AG04450 (cell line): ENCODE measurements at regions not wholly inside any gene's neighbourhood (a gene's known extent, or its start where the extent isn't known, plus 50 kb on each side); places are given as distances from the start of the nearest gene placed in this dataset.

ENCODE experiments used
- CTCF ChIA-PET: fragments of 300-600, 350-600 bp; formaldehyde crosslinking; extraction: SDS; loops from one replicate; lab custom pipeline; 2022; ENCODE audit warnings: antibody characterized with exemption, inconsistent platforms; lab: Charles Lee
- POLR2A ChIA-PET: fragments of 350-600 bp; formaldehyde crosslinking; extraction: SDS; loops from one replicate; lab custom pipeline; 2021; ENCODE audit warnings: antibody characterized with exemption, inconsistent platforms; lab: Yijun Ruan, JAX
- DNase-seq: peaks from one replicate; pipeline ENCODE4 v3.0.0-alpha.2; 2011; ENCODE audit warnings: low read depth, low spot score
- H3K27ac ChIP-seq: one replicate; pipeline ENCODE4 v1.5.1; 2012; ENCODE audit warnings: low read depth, low read length, control low read depth
- H3K27me3 ChIP-seq: one replicate; pipeline ENCODE4 v1.6.0; 2012; ENCODE audit warnings: low read length; ENCODE audit not compliant: control insufficient read depth, insufficient read depth
- H3K4me3 ChIP-seq: 2 replicates; pipeline ENCODE4 v1.5.1; 2011; ENCODE audit warnings: mild to moderate bottlenecking, low read depth, low read length, control low read depth
- H3K9me3 ChIP-seq: 2 replicates; pipeline ENCODE4 v1.5.1; 2012; ENCODE audit warnings: low read length; ENCODE audit not compliant: control insufficient read depth, insufficient read depth
- CTCF ChIP-seq: IDR thresholded peaks from 2 replicates; pipeline ENCODE4 v1.5.1; 2011; ENCODE audit warnings: low read depth, low read length, control low read depth, inconsistent platforms

GRCh38 chr2:171210864-171211431 lies 50.3 kb upstream of the TLK1 start:
- peak; percentile 34 for DNase-seq
- Histone ChIP-seq H3K27me3 (no peaks in the 10 kb centered on the region), H3K9me3 (no peaks in the 10 kb centered on the region), H3K27ac (peak overlapping the region; percentile 42), H3K4me3 (no peak overlapping the region)
- TF ChIP-seq CTCF, result no peak
- ChIA-PET POLR2A (interaction anchor here (0.6 kb wide), 1 partner anchor 24 kb away, joined by 3 read pairs; no protein-coding TSS in a partner anchor), CTCF (interaction anchor here (0.7 kb wide), 1 partner anchor 76 kb away, joined by 3 read pairs; no protein-coding TSS in a partner anchor)
